Upper lobe of left lung (tissue), 6 donors: ENCODE measurements at regions not wholly inside any gene's neighbourhood (a gene's known extent, or its start where the extent isn't known, plus 50 kb on each side); places are given as distances from the start of the nearest gene placed in this dataset.

Experiments
- ATAC-seq, 2 donors: fragments of 200-7000 bp; cut with Tn5 transposase; one replicate each; pipeline ENCODE4 v1.9.1; 2022; ENCODE audit warnings: mild to moderate bottlenecking in 2 of 2, moderate library complexity in 2 of 2; ENCODE audit not compliant: low FRiP score in 2 of 2
- DNase-seq, 2 donors: peaks; one replicate each; pipeline ENCODE4 v3.0.0-alpha.2; 2019 to 2020
- H3K27ac ChIP-seq, 4 donors: fragments of 200-600 bp; sonication (generic); one replicate each; pipeline ENCODE4 v1.5.1; 2016 to 2019
- H3K27me3 ChIP-seq, 4 donors: fragments of 200-600 bp; sonication (generic); one replicate each; pipeline ENCODE4 v1.5.1; 2017 to 2019
- H3K36me3 ChIP-seq, 4 donors: fragments of 200-600 bp; sonication (generic); one replicate each; pipeline ENCODE4 v1.5.1; 2016 to 2019
- H3K4me1 ChIP-seq, 4 donors: fragments of 200-600 bp; sonication (generic); one replicate each; pipeline ENCODE4 v1.5.1; 2018 to 2019
- H3K4me3 ChIP-seq, 4 donors: fragments of 200-600 bp; sonication (generic); one replicate each; pipeline ENCODE4 v1.5.1; 2017 to 2019; ENCODE audit warnings: mild to moderate bottlenecking in 2 of 4, moderate library complexity in 1 of 4
- H3K9me3 ChIP-seq, 4 donors: fragments of 200-600 bp; sonication (generic); one replicate each; pipeline ENCODE4 v1.5.1; 2018 to 2019
- CTCF ChIP-seq, 6 experiments: fragments of 450-650 bp in 4 of 6; fragments of 200-600 bp in 2 of 6; sonication (generic) in 2 of 6; IDR thresholded peaks; one replicate each; pipeline ENCODE4 v1.5.1; 2016 to 2019; ENCODE audit warnings: antibody characterized with exemption in 6 of 6
- EP300 ChIP-seq, 4 donors: sonication (generic); formaldehyde crosslinking; IDR thresholded peaks; one replicate each; pipeline ENCODE4 v1.5.1; 2017; ENCODE audit warnings: antibody characterized with exemption in 4 of 4, control low read depth in 2 of 4
- POLR2A ChIP-seq, 4 donors: fragments of 450-650 bp; IDR thresholded peaks; one replicate each; pipeline ENCODE4 v1.5.1; 2016 to 2017; ENCODE audit warnings: antibody characterized with exemption in 4 of 4, mild to moderate bottlenecking in 2 of 4
- POLR2AphosphoS5 ChIP-seq, 2 donors: sonication (generic); formaldehyde crosslinking; IDR thresholded peaks; one replicate each; pipeline ENCODE4 v1.5.1; 2017; ENCODE audit warnings: antibody characterized with exemption in 2 of 2
- WGBS, 2 donors: methylation state at CpG; one replicate each; pipeline ENCODE4 v1.1.5; 2017 to 2018; 5-methylcytosine and 5-hydroxymethylcytosine counted together
- donor health status: DM: no; HTN: no; CAD: no; lungs with moderate emphysema.
- donor health status: DM: no; HTN: yes; CAD: no; lungs with severe emphysema.

DNA sequence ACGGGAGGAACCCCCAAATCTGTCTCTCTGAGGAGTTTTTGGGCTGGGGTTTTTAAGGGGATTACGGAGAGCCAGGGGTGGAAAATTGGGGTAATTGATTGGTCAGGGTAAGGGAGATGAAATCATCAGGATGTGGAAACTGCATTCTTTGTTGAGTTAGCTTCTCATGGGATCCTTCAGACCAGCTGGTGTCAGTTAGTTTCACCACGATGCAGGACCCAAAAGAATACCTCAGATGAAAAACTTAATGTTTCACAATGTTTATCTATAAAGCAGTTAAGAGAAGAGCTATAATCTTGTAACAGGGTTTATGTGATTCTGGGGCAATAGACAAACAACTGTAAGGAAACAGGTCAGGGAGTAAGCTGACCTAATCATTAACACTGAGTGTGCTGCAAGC lies 230.8 kb downstream of the POU4F1 start:
- Histone ChIP-seq H3K4me3 (no peak overlapping the region), H3K27me3 (no peaks in the 10 kb centered on the region), H3K27ac (no peak overlapping the region), H3K9me3 (no peaks in the 10 kb centered on the region), H3K36me3 (no peaks in the 10 kb centered on the region), H3K4me1 (no peaks in the 10 kb centered on the region)
- TF ChIP-seq EP300 (IDR thresholded peaks at IDR 0.05), result no peak
- no peak for TF ChIP-seq POLR2AphosphoS5 (IDR thresholded peaks at IDR 0.05)
- TF ChIP-seq CTCF (IDR thresholded peaks at IDR 0.05), result no peak
- no peak for TF ChIP-seq POLR2A (IDR thresholded peaks at IDR 0.05)
- 61 to 66% methylated on average over 3 of the region's 3 CpGs for WGBS, 2 donors
- DNase-seq, result no peak
- peak in 1 of 2 donors; percentile 44 for ATAC-seq

- Histone ChIP-seq H3K4me1 (no peaks in the 10 kb centered on the region), H3K36me3 (no peaks in the 10 kb centered on the region), H3K27me3 (no peaks in the 10 kb centered on the region), H3K4me3 (no peak overlapping the region), H3K27ac (no peak overlapping the region), H3K9me3 (no peaks in the 10 kb centered on the region)
- TF ChIP-seq CTCF (IDR thresholded peaks at IDR 0.05) (no peak), POLR2AphosphoS5 (IDR thresholded peaks at IDR 0.05) (no peak), POLR2A (IDR thresholded peaks at IDR 0.05) (no peak), EP300 (IDR thresholded peaks at IDR 0.05) (no peak)
- 65 to 70% methylated on average over 2 of the region's 2 CpGs for WGBS, 2 donors
- ATAC-seq (no peak), DNase-seq (no peak)
Measured at GRCh38 chr13:78370231-78370630, 233.1 kb downstream of the POU4F1 start.

- ATAC-seq, result no peak
- Histone ChIP-seq H3K36me3 (no peaks in the 10 kb centered on the region), H3K9me3 (no peaks in the 10 kb centered on the region), H3K4me1 (no peaks in the 10 kb centered on the region), H3K27ac (no peak overlapping the region), H3K4me3 (no peak overlapping the region), H3K27me3 (no peaks in the 10 kb centered on the region)
- TF ChIP-seq POLR2A (IDR thresholded peaks at IDR 0.05) (no peak), POLR2AphosphoS5 (IDR thresholded peaks at IDR 0.05) (no peak)
- WGBS, 2 donors, result 75 to 80% methylated on average over 5 of the region's 5 CpGs
- no peak for DNase-seq
Measured at GRCh38 chr13:78364711-78365110, 238.6 kb downstream of the POU4F1 start.

- no peak for ATAC-seq
- Histone ChIP-seq H3K9me3 (no peaks in the 10 kb centered on the region), H3K4me1 (no peaks in the 10 kb centered on the region), H3K27me3 (no peaks in the 10 kb centered on the region), H3K4me3 (no peak overlapping the region), H3K36me3 (no peaks in the 10 kb centered on the region), H3K27ac (no peak overlapping the region)
- no peak for TF ChIP-seq POLR2AphosphoS5 (IDR thresholded peaks at IDR 0.05)
- TF ChIP-seq CTCF (IDR thresholded peaks at IDR 0.05), result no peak
- TF ChIP-seq EP300 (IDR thresholded peaks at IDR 0.05), result no peak
- no peak for TF ChIP-seq POLR2A (IDR thresholded peaks at IDR 0.05)
- WGBS, 2 donors, result 42 to 51% methylated on average over 2 of the region's 2 CpGs
- DNase-seq, result no peak
Measured at GRCh38 chr13:78341032-78341431, 262.3 kb downstream of the POU4F1 start.

- H3K9me3 ChIP-seq, result no peaks in the 10 kb centered on the region
- H3K4me1 ChIP-seq, result no peaks in the 10 kb centered on the region
- no peak overlapping the region for H3K27ac ChIP-seq
- H3K36me3 ChIP-seq, result no peaks in the 10 kb centered on the region
- no peak for DNase-seq
- TF ChIP-seq POLR2AphosphoS5 (IDR thresholded peaks at IDR 0.05) (no peak), CTCF (IDR thresholded peaks at IDR 0.05) (no peak), EP300 (IDR thresholded peaks at IDR 0.05) (no peak), POLR2A (IDR thresholded peaks at IDR 0.05) (no peak)
- ATAC-seq, result no peak
- H3K4me3 ChIP-seq, result no peak overlapping the region
- no peaks in the 10 kb centered on the region for H3K27me3 ChIP-seq
- WGBS, 2 donors, result 48 to 49% methylated on average over 2 of the region's 2 CpGs
Measured at GRCh38 chr13:78339927-78340326, 263.4 kb downstream of the POU4F1 start.
